GM18870 (cell line): ENCODE measurements at regions not wholly inside any gene's neighbourhood (a gene's known extent, or its start where the extent isn't known, plus 50 kb on each side); places are given as distances from the start of the nearest gene placed in this dataset.

ENCODE experiments used
- ATAC-seq: cut with Tn5 transposase; IDR thresholded peaks from one replicate; pipeline ENCODE4 v1.9.1; 2021; ENCODE audit warnings: moderate library complexity; ENCODE audit not compliant: unreplicated experiment

GRCh38 chr1:229760478-229760996 lies 134.5 kb downstream of the URB2 start:
- ATAC-seq: no peak

GRCh38 chr1:229762891-229763290 lies 136.8 kb downstream of the URB2 start:
- ATAC-seq: no peak

GRCh38 chr1:229768232-229768631 lies 142.2 kb downstream of the URB2 start:
- ATAC-seq: no peak

- ATAC-seq: no peak
These were observed 143.0 kb downstream of the URB2 start for GRCh38 chr1:229769006-229769405.

GRCh38 chr1:229769809-229770208 lies 143.8 kb downstream of the URB2 start:
- no peak for ATAC-seq

GRCh38 chr1:229778794-229779193 lies 152.7 kb downstream of the URB2 start:
- no peak for ATAC-seq

- no peak for ATAC-seq
These were observed 155.4 kb downstream of the URB2 start for GRCh38 chr1:229781453-229781852.

GRCh38 chr1:229782469-229782868 lies 156.4 kb downstream of the URB2 start:
- ATAC-seq: no peak

GRCh38 chr1:229784834-229785233 lies 158.8 kb downstream of the URB2 start:
- ATAC-seq: no peak

- no peak for ATAC-seq
These were observed 161.0 kb downstream of the URB2 start for GRCh38 chr1:229786974-229787610.

- no peak for ATAC-seq
These were observed 162.0 kb downstream of the URB2 start for GRCh38 chr1:229788004-229788403.

GRCh38 chr1:229792012-229792975 lies 166.2 kb downstream of the URB2 start:
- no peak for ATAC-seq

- no peak for ATAC-seq
These were observed 167.4 kb downstream of the URB2 start for GRCh38 chr1:229793488-229793887.

- no peak for ATAC-seq
These were observed 172.5 kb downstream of the URB2 start for GRCh38 chr1:229798558-229798957.

- ATAC-seq: no peak
These were observed 177.7 kb downstream of the URB2 start for GRCh38 chr1:229803626-229804217.

- ATAC-seq: no peak
These were observed 182.2 kb downstream of the URB2 start for GRCh38 chr1:229808272-229808671.

- ATAC-seq: no peak
These were observed 184.1 kb downstream of the URB2 start for GRCh38 chr1:229810140-229810539.

GRCh38 chr1:229810961-229811360 lies 184.9 kb downstream of the URB2 start:
- ATAC-seq: no peak

- ATAC-seq: no peak
These were observed 186.1 kb downstream of the URB2 start for GRCh38 chr1:229812148-229812547.

- ATAC-seq: no peak
These were observed 186.6 kb downstream of the URB2 start for GRCh38 chr1:229812693-229813092.

GRCh38 chr1:229815076-229815475 lies 189.0 kb downstream of the URB2 start:
- no peak for ATAC-seq

- ATAC-seq: no peak
These were observed 189.9 kb downstream of the URB2 start for GRCh38 chr1:229815961-229816360.
